AG04450 (cell line): ENCODE measurements at regions not wholly inside any gene's neighbourhood (a gene's known extent, or its start where the extent isn't known, plus 50 kb on each side); places are given as distances from the start of the nearest gene placed in this dataset.
"Not testable (repeated sequence)": the region's sequence is repeated elsewhere in the genome, so short reads cannot be mapped to it uniquely, and the experiment has no call there.

Experiments
- CTCF ChIA-PET: fragments of 300-600, 350-600 bp; formaldehyde crosslinking; extraction: SDS; loops from one replicate; lab custom pipeline; 2022; ENCODE audit warnings: antibody characterized with exemption, inconsistent platforms; lab: Charles Lee
- POLR2A ChIA-PET: fragments of 350-600 bp; formaldehyde crosslinking; extraction: SDS; loops from one replicate; lab custom pipeline; 2021; ENCODE audit warnings: antibody characterized with exemption, inconsistent platforms; lab: Yijun Ruan, JAX
- DNase-seq: peaks from one replicate; pipeline ENCODE4 v3.0.0-alpha.2; 2011; ENCODE audit warnings: low read depth, low spot score
- H3K27ac ChIP-seq: one replicate; pipeline ENCODE4 v1.5.1; 2012; ENCODE audit warnings: low read depth, low read length, control low read depth
- H3K27me3 ChIP-seq: one replicate; pipeline ENCODE4 v1.6.0; 2012; ENCODE audit warnings: low read length; ENCODE audit not compliant: control insufficient read depth, insufficient read depth
- H3K4me3 ChIP-seq: 2 replicates; pipeline ENCODE4 v1.5.1; 2011; ENCODE audit warnings: mild to moderate bottlenecking, low read depth, low read length, control low read depth
- H3K9me3 ChIP-seq: 2 replicates; pipeline ENCODE4 v1.5.1; 2012; ENCODE audit warnings: low read length; ENCODE audit not compliant: control insufficient read depth, insufficient read depth
- TF ChIP-seq, protein P1 (sequence below): IDR thresholded peaks from 2 replicates; pipeline ENCODE4 v1.5.1; 2011; ENCODE audit warnings: low read depth, low read length, control low read depth, inconsistent platforms

DNA sequence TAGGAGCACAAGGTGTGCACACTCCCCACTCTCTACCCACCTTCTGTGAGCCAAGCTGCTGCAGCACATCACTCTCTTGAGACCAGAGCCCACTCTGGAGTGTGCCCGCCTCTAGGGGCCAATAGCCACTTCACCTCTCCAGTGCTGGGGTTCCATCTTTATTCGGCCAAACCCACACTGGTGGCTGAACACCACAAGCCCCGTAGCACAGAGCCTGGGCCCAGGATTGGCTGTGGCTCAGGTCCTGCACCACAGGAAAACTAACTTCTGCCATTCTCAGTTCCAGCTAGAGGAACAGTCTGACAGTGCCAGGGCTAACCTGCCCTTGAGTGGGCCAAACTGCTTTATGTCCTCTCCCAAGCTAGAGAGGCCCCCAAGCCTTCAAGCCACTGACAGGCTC, 111.0 kb upstream of the TOX3 start:
- ChIA-PET POLR2A (no interaction called here), CTCF (no interaction called here)
- no peaks in the 10 kb centered on the region for H3K27me3 ChIP-seq
- DNase-seq, result no peak
- H3K9me3 ChIP-seq, result peaks cover 22% of the 10 kb centered on the region
- no peak overlapping the region for H3K4me3 ChIP-seq
- H3K27ac ChIP-seq, result no peak overlapping the region
- TF ChIP-seq, protein P1, sequence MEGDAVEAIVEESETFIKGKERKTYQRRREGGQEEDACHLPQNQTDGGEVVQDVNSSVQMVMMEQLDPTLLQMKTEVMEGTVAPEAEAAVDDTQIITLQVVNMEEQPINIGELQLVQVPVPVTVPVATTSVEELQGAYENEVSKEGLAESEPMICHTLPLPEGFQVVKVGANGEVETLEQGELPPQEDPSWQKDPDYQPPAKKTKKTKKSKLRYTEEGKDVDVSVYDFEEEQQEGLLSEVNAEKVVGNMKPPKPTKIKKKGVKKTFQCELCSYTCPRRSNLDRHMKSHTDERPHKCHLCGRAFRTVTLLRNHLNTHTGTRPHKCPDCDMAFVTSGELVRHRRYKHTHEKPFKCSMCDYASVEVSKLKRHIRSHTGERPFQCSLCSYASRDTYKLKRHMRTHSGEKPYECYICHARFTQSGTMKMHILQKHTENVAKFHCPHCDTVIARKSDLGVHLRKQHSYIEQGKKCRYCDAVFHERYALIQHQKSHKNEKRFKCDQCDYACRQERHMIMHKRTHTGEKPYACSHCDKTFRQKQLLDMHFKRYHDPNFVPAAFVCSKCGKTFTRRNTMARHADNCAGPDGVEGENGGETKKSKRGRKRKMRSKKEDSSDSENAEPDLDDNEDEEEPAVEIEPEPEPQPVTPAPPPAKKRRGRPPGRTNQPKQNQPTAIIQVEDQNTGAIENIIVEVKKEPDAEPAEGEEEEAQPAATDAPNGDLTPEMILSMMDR, result no peak

DNA sequence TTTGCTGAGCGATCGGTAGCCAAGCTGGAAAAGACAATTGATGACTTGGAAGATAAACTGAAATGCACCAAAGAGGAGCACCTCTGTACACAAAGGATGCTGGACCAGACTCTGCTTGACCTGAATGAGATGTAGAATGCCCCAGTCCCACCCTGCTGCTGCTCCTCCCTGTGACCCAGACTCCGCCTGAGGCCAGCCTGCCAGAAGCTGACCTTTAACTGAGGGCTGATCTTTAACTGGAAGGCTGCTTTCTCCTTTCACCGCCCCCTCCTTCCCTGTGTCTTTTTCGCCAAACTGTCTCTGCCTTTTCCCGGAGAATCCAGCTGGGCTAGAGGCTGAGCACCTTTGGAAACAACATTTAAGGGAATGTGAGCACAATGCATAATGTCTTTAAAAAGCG, 109.0 kb upstream of the TOX3 start:
- POLR2A ChIA-PET, CTCF ChIA-PET: not testable (repeated sequence)

DNA sequence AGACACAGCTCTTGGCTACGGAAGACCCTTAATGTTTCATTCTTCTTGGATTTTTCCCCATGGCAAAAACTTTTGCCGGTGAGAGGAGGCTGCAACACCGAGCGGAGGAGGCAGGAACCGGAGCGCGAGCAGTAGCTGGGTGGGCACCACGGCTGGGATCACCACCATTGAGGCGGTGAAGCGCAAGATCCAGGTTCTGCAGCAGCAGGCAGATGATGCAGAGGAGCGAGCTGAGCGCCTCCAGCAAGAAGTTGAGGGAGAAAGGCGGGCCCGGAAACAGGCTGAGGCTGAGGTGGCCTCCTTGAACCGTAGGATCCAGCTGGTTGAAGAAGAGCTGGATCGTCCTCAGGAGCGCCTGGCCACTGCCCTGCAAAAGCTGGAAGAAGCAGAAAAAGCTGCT, 108.2 kb upstream of the TOX3 start:
- H3K27me3 ChIP-seq, CTCF ChIA-PET, H3K27ac ChIP-seq, H3K4me3 ChIP-seq, POLR2A ChIA-PET, DNase-seq: not testable (repeated sequence)
- peaks cover 25% of the 10 kb centered on the region for H3K9me3 ChIP-seq

More for the DNA sequence above, 109.0 kb upstream of the TOX3 start:
- DNase-seq, H3K27me3 ChIP-seq, H3K27ac ChIP-seq, H3K4me3 ChIP-seq: not testable (repeated sequence)
- H3K9me3 ChIP-seq, result peaks cover 25% of the 10 kb centered on the region

DNA sequence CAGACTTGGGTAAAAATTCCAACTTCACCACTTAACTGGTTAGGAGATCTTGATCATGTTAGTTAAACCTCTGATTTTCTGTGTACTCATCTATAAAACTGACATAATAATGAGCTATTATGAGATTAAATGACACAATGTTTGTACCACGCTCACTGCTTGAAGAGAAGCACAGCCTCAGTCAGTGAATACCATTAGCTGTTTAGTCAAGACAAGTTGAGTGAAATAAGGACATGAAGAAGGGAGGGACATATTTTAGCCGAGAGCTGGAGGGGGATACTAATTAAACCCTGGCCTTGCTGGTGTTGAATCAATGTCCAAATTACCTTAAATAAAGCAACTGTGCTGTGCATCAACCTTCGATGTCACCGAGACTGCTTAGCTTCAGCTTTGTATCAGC, 105.1 kb upstream of the TOX3 start:
- H3K27ac ChIP-seq, result no peak overlapping the region
- no peak overlapping the region for H3K4me3 ChIP-seq
- POLR2A ChIA-PET, result no interaction called here
- H3K9me3 ChIP-seq, result peaks cover 14% of the 10 kb centered on the region
- H3K27me3 ChIP-seq, result no peaks in the 10 kb centered on the region
- no peak for DNase-seq
- CTCF ChIA-PET, result no interaction called here
- TF ChIP-seq, protein P1, result no peak

DNA sequence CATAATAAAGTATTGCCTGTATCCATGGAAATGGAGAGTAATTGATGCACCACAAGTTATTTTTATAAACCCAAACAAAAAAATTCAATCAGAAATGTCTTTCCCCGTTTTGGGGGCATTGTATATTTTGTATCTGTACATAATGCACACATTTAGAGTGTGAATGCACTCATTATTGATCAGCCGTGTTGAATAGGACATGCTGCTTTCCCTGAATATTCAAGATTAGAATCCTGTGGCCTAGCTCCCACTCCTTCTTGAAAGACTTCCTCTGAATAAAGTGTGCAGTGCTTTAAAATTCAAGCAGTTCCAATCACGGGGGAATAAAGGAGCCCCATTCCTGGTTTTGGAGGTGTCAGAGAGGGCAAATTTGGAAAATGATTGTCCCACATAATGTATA, 103.8 kb upstream of the TOX3 start:
- POLR2A ChIA-PET, result no interaction called here
- Histone ChIP-seq H3K9me3 (peaks cover 14% of the 10 kb centered on the region), H3K4me3 (no peak overlapping the region), H3K27ac (no peak overlapping the region), H3K27me3 (no peaks in the 10 kb centered on the region)
- CTCF ChIA-PET, result no interaction called here
- no peak for DNase-seq
- TF ChIP-seq, protein P1, result no peak

DNA sequence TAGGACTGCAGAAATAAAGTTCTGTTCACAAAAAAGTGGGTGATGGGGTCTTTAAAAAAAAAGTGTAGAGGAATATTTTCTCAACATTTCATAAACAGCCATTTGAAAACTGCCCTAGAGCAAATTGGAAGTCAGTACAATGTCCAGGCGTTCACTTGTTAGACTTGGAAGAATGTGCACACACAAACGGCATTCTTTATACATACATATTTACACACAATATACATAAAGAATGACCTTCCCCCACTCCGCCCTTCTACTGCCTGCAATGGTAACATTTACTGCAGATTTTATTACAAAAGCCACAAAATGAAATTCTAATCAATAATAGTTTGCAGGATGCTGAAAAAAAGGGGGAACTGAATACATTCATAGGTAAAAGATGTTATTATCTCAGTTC, 103.4 kb upstream of the TOX3 start:
- CTCF ChIA-PET, result no interaction called here

More for the DNA sequence above, 103.4 kb upstream of the TOX3 start:
- Histone ChIP-seq H3K4me3 (no peak overlapping the region), H3K9me3 (peaks cover 16% of the 10 kb centered on the region), H3K27me3 (no peaks in the 10 kb centered on the region), H3K27ac (no peak overlapping the region)
- POLR2A ChIA-PET, result no interaction called here
- no peak for DNase-seq
- TF ChIP-seq, protein P1, result no peak
